A549 (cell line): ENCODE measurements at regions not wholly inside any gene's neighbourhood (a gene's known extent, or its start where the extent isn't known, plus 50 kb on each side); places are given as distances from the start of the nearest gene placed in this dataset.

ENCODE experiments used
- ATAC-seq, 2 experiments: fragments of 200-7000 bp in 1 of 2; fragments of >200 bp in 1 of 2; cut with Nextera tagmentation in 1 of 2; cut with Tn5 transposase in 1 of 2; 3 replicates each; pipeline versions ENCODE4 v1.8.0 to v1.9.1; 2018 to 2020; ENCODE audit warnings: mild to moderate bottlenecking in 1 of 2, moderate library complexity in 1 of 2
- CTCF ChIA-PET: fragments of 300-600 bp; sonication (Branson Sonifier 250); formaldehyde crosslinking; extraction: SDS; loops from one replicate; lab custom pipeline; 2021; ENCODE audit warnings: antibody characterized with exemption, inconsistent platforms; lab: Yijun Ruan, JAX
- POLR2A ChIA-PET: fragments of 350-600 bp; formaldehyde crosslinking; extraction: SDS; loops from one replicate; lab custom pipeline; 2021; ENCODE audit warnings: antibody characterized with exemption, inconsistent platforms; lab: Yijun Ruan, JAX
- DNase-seq, 2 experiments: peaks; one replicate each; pipeline versions ENCODE4 v3.0.0 to v3.0.0-alpha.2; 2011 to 2016; ENCODE audit warnings: low read depth in 1 of 2, low spot score in 1 of 2
- FAIRE-seq: peaks from 2 replicates; lab custom pipeline; 2011; peaks lifted over from hg19 to GRCh38; lab: Jason Lieb, UNC
- H3K27ac ChIP-seq, 2 experiments: fragments of >200 bp; sonication (Bioruptor Twin); formaldehyde crosslinking; 3 replicates each; pipeline ENCODE4 v1.5.1; 2016 to 2017
- H3K4me1 ChIP-seq: fragments of >200 bp; sonication (Bioruptor Twin); formaldehyde crosslinking; 3 replicates; pipeline ENCODE4 v1.6.1; 2016
- H3K4me2 ChIP-seq: fragments of >200 bp; sonication (Bioruptor Twin); formaldehyde crosslinking; 3 replicates; pipeline ENCODE4 v1.6.1; 2016
- H3K4me3 ChIP-seq: fragments of >200 bp; sonication (Bioruptor Twin); formaldehyde crosslinking; 3 replicates; pipeline ENCODE4 v1.5.1; 2016
- H3K9me3 ChIP-seq: fragments of >200 bp; sonication (Bioruptor Twin); formaldehyde crosslinking; 3 replicates; pipeline ENCODE4 v1.6.1; 2016
- CHD2 ChIP-seq: fragments of 150-350 bp; IDR thresholded peaks from 2 replicates; pipeline ENCODE4 v1.6.1; 2014; ENCODE audit warnings: low read length; ENCODE audit not compliant: partially characterized antibody
- EHF ChIP-seq: fragments of 250-450 bp; sonication (Bioruptor Pico); IDR thresholded peaks from 2 replicates; pipeline ENCODE4 v1.5.0; 2020; ENCODE audit warnings: mild to moderate bottlenecking
- EP300 ChIP-seq, 2 experiments: fragments of >200 bp; sonication (Bioruptor Twin); formaldehyde crosslinking; IDR thresholded peaks; 2 replicates in 1 of 2; 3 replicates in 1 of 2; pipeline ENCODE4 v1.6.1; 2016 to 2017
- FOSL2 ChIP-seq, 2 experiments: fragments of 450-650 bp in 1 of 2; fragments of >200 bp in 1 of 2; sonication (Bioruptor Twin) in 1 of 2; formaldehyde crosslinking; IDR thresholded peaks; 2 replicates each; pipeline versions ENCODE4 v1.5.0 to v1.6.1; 2016 to 2020; ENCODE audit warnings: mild to moderate bottlenecking in 1 of 2, moderate library complexity in 1 of 2
- GATA3 ChIP-seq: IDR thresholded peaks from 2 replicates; pipeline ENCODE4 v1.6.1; 2012; ENCODE audit warnings: borderline replicate concordance
- MAFK ChIP-seq: fragments of 450-650 bp; IDR thresholded peaks from 2 replicates; pipeline ENCODE4 v1.6.1; 2014; ENCODE audit not compliant: partially characterized antibody
- MYC ChIP-seq: IDR thresholded peaks from 2 replicates; pipeline ENCODE4 v1.6.1; 2012; ENCODE audit warnings: mild to moderate bottlenecking, inconsistent platforms, low read length, improper control_type of control experiment, borderline replicate concordance
- POLR2AphosphoS2 ChIP-seq: conservative IDR thresholded peaks from 2 replicates; pipeline ENCODE4 v1.6.1; 2012; ENCODE audit warnings: low read length, improper control_type of control experiment, inconsistent platforms
- RAD21 ChIP-seq, 2 experiments: fragments of >200 bp in 1 of 2; sonication (Bioruptor Twin) in 1 of 2; formaldehyde crosslinking in 1 of 2; IDR thresholded peaks in 1 of 2; conservative IDR thresholded peaks in 1 of 2; 2 replicates in 1 of 2; 3 replicates in 1 of 2; pipeline ENCODE4 v1.6.1; 2012 to 2018; ENCODE audit warnings: inconsistent platforms in 1 of 2
- RCOR1 ChIP-seq: fragments of 150-350 bp; IDR thresholded peaks from 2 replicates; pipeline ENCODE4 v1.6.1; 2014; ENCODE audit warnings: antibody characterized with exemption, low read length, low read depth
- RNF2 ChIP-seq: fragments of 200-600 bp; sonication (generic); IDR thresholded peaks from 2 replicates; pipeline ENCODE4 v1.6.1; 2016; ENCODE audit warnings: low read depth, mild to moderate bottlenecking, antibody characterized with exemption, moderate library complexity, borderline replicate concordance
- SMC3 ChIP-seq: fragments of >200 bp; sonication (Bioruptor Twin); formaldehyde crosslinking; IDR thresholded peaks from 3 replicates; pipeline ENCODE4 v1.6.1; 2018; ENCODE audit warnings: inconsistent platforms
- TP53 ChIP-seq: fragments of 250-450 bp; sonication (Bioruptor Pico); IDR thresholded peaks from 2 replicates; pipeline ENCODE4 v1.5.0; 2021; ENCODE audit warnings: mild to moderate bottlenecking, moderate library complexity
- WGBS: methylation state at CpG from one replicate; pipeline ENCODE4 v1.1.6; 2017; ENCODE audit errors: missing lambda C conversion rate; 5-methylcytosine and 5-hydroxymethylcytosine counted together
- TF ChIP-seq, protein P1 (sequence below): fragments of >200 bp; sonication (Bioruptor Twin); formaldehyde crosslinking; IDR thresholded peaks from 3 replicates; pipeline ENCODE4 v1.6.1; 2016
- TF ChIP-seq, protein P2 (sequence below): fragments of >200 bp; sonication (Bioruptor Twin); formaldehyde crosslinking; IDR thresholded peaks from 3 replicates; pipeline ENCODE4 v1.5.1; 2016

DNA sequence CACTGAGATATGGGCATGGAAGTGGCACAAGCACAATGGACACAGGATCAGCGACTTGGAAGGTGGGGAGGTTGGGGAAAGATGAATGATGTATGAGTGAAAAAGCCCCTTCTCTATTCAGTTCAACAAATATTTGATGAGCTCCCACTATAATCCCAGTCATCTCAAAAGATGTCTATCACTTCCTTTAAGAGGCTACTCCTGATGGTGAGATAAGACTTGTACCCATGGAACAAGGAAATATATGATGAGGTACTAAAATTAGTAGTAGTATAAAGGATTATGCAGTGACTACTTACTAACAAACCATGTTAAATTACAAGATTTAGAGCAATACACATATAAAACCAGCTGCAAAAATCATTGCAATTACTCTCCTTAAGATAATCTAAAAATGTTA is 107.8 kb upstream of the COL5A2 start:
- ChIA-PET CTCF (interaction anchor here (0.6 to 3.6 kb wide), 23 partner anchors 15 to 193 kb away, joined by 3 to 25 read pairs (median 4); partner anchors contain the start of gene COL5A2), POLR2A (interaction anchor here (1.0 to 1.9 kb wide), 4 partner anchors 77 to 170 kb away, joined by 3 to 15 read pairs (median 4); partner anchors contain the start of genes COL5A2 and WDR75)
- 20% methylated on average over 1 of the region's 1 CpG for WGBS
- H3K27ac ChIP-seq = peak overlapping the region; percentile 80 to 92
- FAIRE-seq = no peak
- DNase-seq = peak in 1 of 2 experiments; percentile 41
- peak overlapping the region; percentile 65 for H3K4me2 ChIP-seq
- H3K4me3 ChIP-seq = no peak overlapping the region
- peaks cover 45% of the 10 kb centered on the region for H3K4me1 ChIP-seq
- peak in 1 of 2 experiments; percentile 52; a peak in 3 of 6 replicates for ATAC-seq
- peaks cover 8% of the 10 kb centered on the region; the same call in 1 of the 3 replicates for H3K9me3 ChIP-seq
- TF ChIP-seq RAD21 (conservative IDR thresholded peaks at IDR 0.05 in 1 of 2, IDR thresholded peaks at IDR 0.05 in 1 of 2) = no peak
- TF ChIP-seq GATA3 = peak; percentile 78; the same call in 1 of the 2 replicates

DNA sequence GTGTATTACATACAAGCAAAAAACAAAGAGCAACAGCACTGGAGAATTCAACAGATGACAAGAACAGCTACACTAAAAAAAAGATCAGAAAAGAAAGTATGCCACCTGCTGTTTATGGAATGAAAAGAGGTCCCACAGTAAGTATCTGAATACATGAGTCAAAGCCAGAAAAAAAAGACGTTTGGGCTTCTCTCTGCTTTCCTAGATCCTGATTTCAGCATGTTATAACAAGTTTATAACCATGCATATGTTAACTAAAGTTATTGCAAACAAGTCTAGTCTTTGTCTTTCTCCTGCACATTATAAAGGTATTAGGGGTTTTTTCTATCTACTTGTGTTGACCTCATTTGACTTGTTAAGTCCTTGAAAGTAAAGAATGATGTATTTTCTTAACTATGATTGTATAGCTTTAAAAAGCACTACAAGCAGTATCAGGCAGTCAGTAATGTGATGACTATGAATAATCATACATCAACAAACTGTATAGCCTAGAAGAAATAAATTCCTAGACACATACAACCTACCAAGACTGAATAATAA is 108.5 kb upstream of the COL5A2 start:
- Histone ChIP-seq H3K4me2 (peak overlapping the region; percentile 65; the same call in 2 of the 3 replicates), H3K4me1 (peaks cover 45% of the 10 kb centered on the region), H3K27ac (peak overlapping the region; percentile 70 to 80), H3K4me3 (no peak overlapping the region), H3K9me3 (peaks cover 8% of the 10 kb centered on the region; the same call in 1 of the 3 replicates)
- ChIA-PET CTCF (interaction anchor here (0.6 to 3.6 kb wide), 26 partner anchors 12 to 194 kb away, joined by 3 to 25 read pairs (median 4); partner anchors contain the start of gene COL5A2), POLR2A (interaction anchor here (0.6 to 1.9 kb wide), 5 partner anchors 78 to 763 kb away, joined by 3 to 15 read pairs (median 3); partner anchors contain the start of genes COL5A2 and WDR75)
- ATAC-seq (peak; percentile 76 to 80; a peak in 5 of 6 replicates), FAIRE-seq (no peak), DNase-seq (peak; percentile 31 to 85)
- TF ChIP-seq, protein P1, sequence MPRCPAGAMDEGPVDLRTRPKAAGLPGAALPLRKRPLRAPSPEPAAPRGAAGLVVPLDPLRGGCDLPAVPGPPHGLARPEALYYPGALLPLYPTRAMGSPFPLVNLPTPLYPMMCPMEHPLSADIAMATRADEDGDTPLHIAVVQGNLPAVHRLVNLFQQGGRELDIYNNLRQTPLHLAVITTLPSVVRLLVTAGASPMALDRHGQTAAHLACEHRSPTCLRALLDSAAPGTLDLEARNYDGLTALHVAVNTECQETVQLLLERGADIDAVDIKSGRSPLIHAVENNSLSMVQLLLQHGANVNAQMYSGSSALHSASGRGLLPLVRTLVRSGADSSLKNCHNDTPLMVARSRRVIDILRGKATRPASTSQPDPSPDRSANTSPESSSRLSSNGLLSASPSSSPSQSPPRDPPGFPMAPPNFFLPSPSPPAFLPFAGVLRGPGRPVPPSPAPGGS = no peak
- TF ChIP-seq RAD21 (conservative IDR thresholded peaks at IDR 0.05 in 1 of 2, IDR thresholded peaks at IDR 0.05 in 1 of 2) (peak; percentile 96 to 98), SMC3 (peak; percentile 99), FOSL2 (IDR thresholded peaks at IDR 0.05) (no peak), FOSL2 (CRISPR knock-in tag; IDR thresholded peaks at IDR 0.05) (peak; percentile 9; the same call in 1 of the 2 replicates), RNF2 (no peak), MAFK (peak; percentile 69)
- TF ChIP-seq, protein P2, sequence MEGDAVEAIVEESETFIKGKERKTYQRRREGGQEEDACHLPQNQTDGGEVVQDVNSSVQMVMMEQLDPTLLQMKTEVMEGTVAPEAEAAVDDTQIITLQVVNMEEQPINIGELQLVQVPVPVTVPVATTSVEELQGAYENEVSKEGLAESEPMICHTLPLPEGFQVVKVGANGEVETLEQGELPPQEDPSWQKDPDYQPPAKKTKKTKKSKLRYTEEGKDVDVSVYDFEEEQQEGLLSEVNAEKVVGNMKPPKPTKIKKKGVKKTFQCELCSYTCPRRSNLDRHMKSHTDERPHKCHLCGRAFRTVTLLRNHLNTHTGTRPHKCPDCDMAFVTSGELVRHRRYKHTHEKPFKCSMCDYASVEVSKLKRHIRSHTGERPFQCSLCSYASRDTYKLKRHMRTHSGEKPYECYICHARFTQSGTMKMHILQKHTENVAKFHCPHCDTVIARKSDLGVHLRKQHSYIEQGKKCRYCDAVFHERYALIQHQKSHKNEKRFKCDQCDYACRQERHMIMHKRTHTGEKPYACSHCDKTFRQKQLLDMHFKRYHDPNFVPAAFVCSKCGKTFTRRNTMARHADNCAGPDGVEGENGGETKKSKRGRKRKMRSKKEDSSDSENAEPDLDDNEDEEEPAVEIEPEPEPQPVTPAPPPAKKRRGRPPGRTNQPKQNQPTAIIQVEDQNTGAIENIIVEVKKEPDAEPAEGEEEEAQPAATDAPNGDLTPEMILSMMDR = peak; percentile 88
- 0% methylated on average over 1 of the region's 1 CpG for WGBS

DNA sequence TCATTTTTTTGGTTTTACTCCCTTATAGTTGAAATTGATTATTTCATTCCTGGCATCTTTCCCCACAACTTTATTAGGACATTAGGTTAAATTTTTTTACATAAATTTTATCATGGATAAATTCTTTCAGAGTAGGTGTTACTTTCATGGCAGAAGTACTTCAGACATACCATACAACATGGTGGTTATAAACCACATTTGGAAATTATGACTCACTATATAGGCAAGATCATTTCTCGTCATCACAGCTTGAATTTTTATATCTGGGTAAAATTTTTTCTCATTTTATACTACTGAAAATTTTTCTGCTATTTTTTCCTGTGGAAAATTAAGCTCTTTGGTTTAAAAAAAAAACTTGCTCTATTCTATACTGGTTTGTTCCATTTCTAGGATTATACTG is 111.9 kb upstream of the COL5A2 start:
- Histone ChIP-seq H3K9me3 (peaks cover 8% of the 10 kb centered on the region; the same call in 1 of the 3 replicates), H3K27ac (no peak overlapping the region)
- CTCF ChIA-PET = interaction anchor here (1.2 to 2.0 kb wide), 2 partner anchors 149 to 198 kb away, joined by 5 to 7 read pairs; no protein-coding TSS in a partner anchor
- TF ChIP-seq FOSL2 (IDR thresholded peaks at IDR 0.05) (no peak), FOSL2 (CRISPR knock-in tag; IDR thresholded peaks at IDR 0.05) (peak; percentile 37; the same call in 1 of the 2 replicates), CHD2 (no peak)
- TF ChIP-seq, all 56 proteins: peak for 1
- ATAC-seq (no peak), FAIRE-seq (no peak), DNase-seq (no peak)
- Histone ChIP-seq H3K4me1 (peaks cover 22% of the 10 kb centered on the region), H3K4me2 (no peak overlapping the region), H3K4me3 (no peak overlapping the region)
- WGBS = 95% methylated on average over 1 of the region's 1 CpG
- POLR2A ChIA-PET = no interaction called here

DNA sequence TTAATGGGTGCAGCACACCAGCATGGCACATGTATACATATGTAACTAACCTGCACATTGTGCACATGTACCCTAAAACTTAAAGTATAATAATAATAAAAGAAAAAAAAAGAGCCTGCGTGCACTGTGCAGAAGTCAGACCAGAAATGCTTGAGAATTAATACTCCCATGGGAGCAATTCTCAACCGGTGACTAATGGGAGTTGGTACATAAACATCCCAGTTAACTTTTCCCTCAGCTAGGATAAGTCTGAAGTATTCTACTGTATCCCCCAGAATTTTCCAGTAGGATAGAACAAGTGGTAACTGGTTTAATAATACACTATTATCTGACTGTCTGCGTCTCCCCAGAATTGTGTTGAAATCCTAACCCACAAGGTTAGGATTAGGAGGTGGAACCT is 113.6 kb upstream of the COL5A2 start:
- no peak overlapping the region for H3K4me2 ChIP-seq
- ChIA-PET POLR2A (no interaction called here), CTCF (no interaction called here)
- H3K4me1 ChIP-seq = peaks cover 5% of the 10 kb centered on the region; the same call in 2 of the 3 replicates
- DNase-seq (no peak), FAIRE-seq (no peak), ATAC-seq (no peak)
- no peak overlapping the region for H3K4me3 ChIP-seq
- WGBS = 86% methylated on average over 3 of the region's 3 CpGs
- H3K9me3 ChIP-seq = peaks cover 8% of the 10 kb centered on the region; the same call in 1 of the 3 replicates
- H3K27ac ChIP-seq = no peak overlapping the region
- TF ChIP-seq MYC (no peak), EHF (no peak), TP53 (CRISPR knock-in tag) (no peak), RCOR1 (no peak), POLR2AphosphoS2 (no peak), GATA3 (no peak), EP300 (IDR thresholded peaks at IDR 0.05) (no peak)
